LNCAP (cell line): ENCODE measurements at regions not wholly inside any gene's neighbourhood (a gene's known extent, or its start where the extent isn't known, plus 50 kb on each side); places are given as distances from the start of the nearest gene placed in this dataset.

ENCODE experiments used
- CTCF ChIP-seq: fragments of 450-650 bp; IDR thresholded peaks from 2 replicates; pipeline ENCODE4 v1.5.1; 2017; ENCODE audit warnings: mild to moderate bottlenecking

DNA sequence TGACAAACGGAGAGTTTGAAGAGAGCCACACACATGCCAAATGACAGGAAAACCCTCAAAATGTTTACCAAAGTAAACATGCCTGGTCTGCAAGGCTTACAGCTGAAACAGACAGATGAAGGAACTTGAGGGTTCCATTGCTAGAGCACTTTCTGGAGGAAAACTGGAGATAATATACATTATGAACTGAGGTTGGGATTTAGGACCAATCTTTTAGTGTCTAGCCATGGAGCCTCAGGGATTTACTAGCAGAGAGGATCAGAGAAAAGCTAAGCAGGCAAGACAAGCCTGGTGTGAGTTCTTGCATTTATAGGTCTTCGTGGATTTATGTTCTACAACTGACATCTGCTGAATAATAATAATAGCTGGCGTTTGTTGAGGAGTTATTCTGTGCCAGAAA lies 205.3 kb downstream of the AEBP2 start:
- no peak for TF ChIP-seq CTCF

GRCh38 chr12:19645823-19646222 lies 206.5 kb downstream of the AEBP2 start:
- no peak for TF ChIP-seq CTCF

GRCh38 chr12:19646599-19646998 lies 207.3 kb downstream of the AEBP2 start:
- TF ChIP-seq CTCF = no peak

DNA sequence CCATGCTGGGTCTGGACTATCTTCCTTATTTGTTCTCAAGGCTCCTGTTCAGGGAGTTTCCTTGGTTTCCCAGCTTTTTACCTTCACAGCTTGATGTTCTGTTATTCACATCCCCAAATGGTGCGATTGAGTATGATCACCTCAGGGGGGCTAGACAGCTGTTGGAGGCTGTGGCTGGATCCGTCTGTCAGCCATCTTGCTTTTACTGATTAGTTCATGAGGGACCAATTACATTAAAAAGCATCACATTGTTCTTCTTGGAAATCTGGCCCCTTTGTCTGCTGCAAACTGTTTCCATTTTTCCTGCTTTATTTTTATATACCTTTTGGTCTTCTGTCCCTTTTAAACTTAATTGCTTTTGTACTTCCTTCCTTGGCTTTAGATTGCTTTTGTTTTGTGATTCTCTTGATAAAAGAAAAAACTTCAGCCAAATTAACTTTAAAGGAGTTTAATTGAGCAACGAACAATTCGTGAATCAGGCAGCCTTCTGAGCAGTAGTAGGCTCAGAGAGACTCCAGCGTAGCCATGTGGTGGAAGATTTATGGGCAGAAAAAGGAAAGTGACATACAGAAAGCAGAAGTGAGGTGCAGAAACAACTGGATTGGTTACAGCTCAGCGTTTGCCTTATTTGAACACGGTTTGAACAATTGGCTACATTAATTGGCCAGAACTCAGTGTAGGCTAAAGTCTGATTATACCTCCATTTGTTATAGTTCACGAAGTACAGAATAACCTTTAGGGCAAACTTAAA lies 208.7 kb downstream of the AEBP2 start:
- no peak for TF ChIP-seq CTCF

GRCh38 chr12:19648591-19648990 lies 209.3 kb downstream of the AEBP2 start:
- no peak for TF ChIP-seq CTCF

DNA sequence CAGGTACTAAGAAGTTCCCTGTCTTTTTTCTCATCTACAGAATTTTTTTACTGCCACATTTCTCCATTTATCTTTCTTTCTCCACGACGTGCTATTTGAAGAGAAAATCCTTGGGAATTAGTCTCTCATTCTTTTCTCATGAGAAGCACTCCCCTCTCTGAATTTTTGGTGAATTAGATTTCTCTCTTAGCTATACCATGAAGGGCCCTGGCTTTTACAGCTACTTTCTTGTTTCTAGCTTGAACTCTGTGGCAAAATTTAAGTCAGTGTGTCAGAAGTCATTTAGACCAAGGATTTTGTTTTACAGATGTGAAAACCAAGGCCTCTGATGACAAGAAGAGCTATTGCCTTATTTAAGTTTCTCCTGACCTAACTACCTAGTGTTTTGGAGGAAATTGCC lies 213.1 kb downstream of the AEBP2 start:
- no peak for TF ChIP-seq CTCF

DNA sequence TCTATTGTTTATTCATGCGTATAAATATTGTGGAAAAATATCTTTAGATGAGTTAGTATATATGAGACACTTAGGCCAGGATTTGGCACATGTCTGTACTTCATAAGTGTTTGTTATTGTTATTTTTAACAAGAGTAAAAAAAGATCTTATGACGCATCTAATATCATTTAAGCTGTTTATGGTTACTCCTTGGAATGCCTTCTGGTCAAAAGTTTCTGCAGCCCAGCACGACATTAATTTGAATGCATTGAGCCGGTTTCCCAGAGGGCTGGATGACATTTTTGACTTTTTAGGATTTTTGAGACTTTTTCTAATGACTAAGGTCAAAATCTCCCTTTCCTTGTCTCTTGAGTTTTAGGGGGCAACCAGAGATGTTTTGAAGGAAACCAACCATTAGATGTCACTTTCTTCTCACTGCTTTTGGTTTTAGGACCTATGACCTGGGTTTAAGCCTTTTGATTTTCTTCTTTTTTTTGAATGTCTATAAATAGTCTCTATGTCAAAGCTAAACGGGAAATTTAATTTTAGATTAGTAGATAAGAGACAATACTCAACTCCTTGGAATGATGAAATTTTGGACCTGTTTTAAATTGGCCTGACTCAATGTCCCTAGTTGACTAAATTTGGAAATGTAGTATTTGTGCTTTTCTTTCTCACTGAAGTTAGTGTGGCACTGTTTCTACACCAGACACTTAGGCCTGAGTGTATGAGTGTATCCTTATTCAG lies 215.5 kb downstream of the AEBP2 start:
- no peak for TF ChIP-seq CTCF
